Endothelial cell of umbilical vein (primary cell): ENCODE measurements at regions not wholly inside any gene's neighbourhood (a gene's known extent, or its start where the extent isn't known, plus 50 kb on each side); places are given as distances from the start of the nearest gene placed in this dataset.

Source experiments
- BruUV-seq: library from RNA; stranded (reverse); fragments of 400-500 nt; replicated peaks from 2 replicates; lab custom pipeline; 2021; lab: Mats Ljungman, UMichigan
- CTCF ChIA-PET: fragments of 300-600, 350-600 bp; sonication (Branson Sonifier 250); formaldehyde crosslinking; loops from one replicate; lab custom pipeline; 2021; ENCODE audit warnings: antibody characterized with exemption, inconsistent platforms; lab: Charles Lee
- POLR2A ChIA-PET: fragments of 300-600, 350-600 bp; sonication (Branson Sonifier 250); formaldehyde crosslinking; loops from one replicate; lab custom pipeline; 2021; ENCODE audit warnings: antibody characterized with exemption, inconsistent platforms; lab: Charles Lee
- DNase-seq: peaks from one replicate; pipeline ENCODE4 v3.0.0-alpha.2; 2011; ENCODE audit warnings: low read depth, low spot score
- FAIRE-seq: peaks from 2 replicates; lab custom pipeline; 2011; peaks lifted over from hg19 to GRCh38; lab: Jason Lieb, UNC
- H2AFZ ChIP-seq: 2 replicates; pipeline ENCODE4 v1.6.0; 2012; ENCODE audit warnings: low read depth, low read length, control low read depth, inconsistent platforms
- H3K27ac ChIP-seq: 2 replicates; pipeline ENCODE4 v1.5.1; 2011; ENCODE audit warnings: low read depth, mild to moderate bottlenecking, control low read depth, low read length, moderate library complexity; ENCODE audit not compliant: insufficient read depth
- H3K27me3 ChIP-seq, 2 experiments: 2 replicates each; pipeline versions ENCODE4 v1.6.0 to v1.6.1; 2011; ENCODE audit warnings: low read length in 2 of 2, mixed read lengths in 1 of 2; ENCODE audit not compliant: control insufficient read depth in 2 of 2, insufficient read depth in 2 of 2
- H3K36me3 ChIP-seq, 2 experiments: 2 replicates in 1 of 2; 3 replicates in 1 of 2; pipeline ENCODE4 v1.5.1; 2011; ENCODE audit warnings: low read length in 2 of 2, mild to moderate bottlenecking in 1 of 2, moderate library complexity in 1 of 2; ENCODE audit not compliant: control insufficient read depth in 2 of 2, insufficient read depth in 2 of 2; ENCODE audit errors: extremely low read depth in 1 of 2
- H3K4me1 ChIP-seq: 3 replicates; pipeline ENCODE4 v1.5.1; 2011; ENCODE audit warnings: mild to moderate bottlenecking, low read length; ENCODE audit not compliant: control insufficient read depth, insufficient read depth; ENCODE audit errors: extremely low read depth
- H3K4me2 ChIP-seq: 2 replicates; pipeline ENCODE4 v1.6.1; 2011; ENCODE audit warnings: low read length, control low read depth, mixed read lengths; ENCODE audit not compliant: insufficient read depth
- H3K4me3 ChIP-seq, 3 experiments: fragments of 200-600 bp in 1 of 3; sonication (generic), shearing (Covaris generic) in 1 of 3; replicated peaks in 1 of 3; 2 replicates each; pipeline ENCODE4 v1.5.1; 2011 to 2016; ENCODE audit warnings: control low read depth in 3 of 3, low read length in 3 of 3, mild to moderate bottlenecking in 2 of 3, inconsistent platforms in 1 of 3, low read depth in 1 of 3, moderate library complexity in 1 of 3; ENCODE audit not compliant: insufficient read depth in 1 of 3
- H3K79me2 ChIP-seq: 2 replicates; pipeline ENCODE4 v1.6.0; 2012; ENCODE audit warnings: low read length, inconsistent platforms; ENCODE audit not compliant: control insufficient read depth, insufficient read depth
- H3K9ac ChIP-seq: replicated peaks from 2 replicates; pipeline ENCODE3; 2011; ENCODE audit warnings: low read length, control low read depth; ENCODE audit not compliant: insufficient read depth; ENCODE audit errors: extremely low read depth
- H3K9me1 ChIP-seq: replicated peaks from 3 replicates; pipeline ENCODE4 v1.6.0; 2011; ENCODE audit warnings: mild to moderate bottlenecking, low read length; ENCODE audit not compliant: control insufficient read depth, insufficient read depth; ENCODE audit errors: extremely low read depth
- H3K9me3 ChIP-seq: replicated peaks from 2 replicates; pipeline ENCODE4 v1.5.1; 2012; ENCODE audit warnings: low read length, inconsistent platforms; ENCODE audit not compliant: control insufficient read depth, insufficient read depth
- H4K20me1 ChIP-seq: replicated peaks from 2 replicates; pipeline ENCODE3; 2011; ENCODE audit warnings: mild to moderate bottlenecking, low read length; ENCODE audit not compliant: control insufficient read depth, insufficient read depth; ENCODE audit errors: extremely low read depth
- CTCF ChIP-seq, 2 donors: IDR thresholded peaks; 1 replicate in 1 of 2; 2 replicates in 1 of 2; pipeline ENCODE4 v1.5.1; 2011; ENCODE audit warnings: low read length in 2 of 2, mild to moderate bottlenecking in 2 of 2, moderate library complexity in 2 of 2, control low read depth in 1 of 2, inconsistent platforms in 1 of 2, low read depth in 1 of 2; ENCODE audit not compliant: insufficient read depth in 1 of 2; ENCODE audit errors: extremely low read depth in 1 of 2
- EZH2 ChIP-seq: IDR thresholded peaks from 2 replicates; pipeline ENCODE4 v1.6.1; 2012; ENCODE audit warnings: borderline replicate concordance, low read depth, mild to moderate bottlenecking, moderate library complexity, low read length, inconsistent platforms; ENCODE audit not compliant: severe bottlenecking
- FOS ChIP-seq: IDR thresholded peaks from 2 replicates; pipeline ENCODE4 v1.6.1; 2011; ENCODE audit warnings: mild to moderate bottlenecking, low read length, moderate library complexity, borderline replicate concordance; ENCODE audit not compliant: insufficient read depth
- GATA2 ChIP-seq: IDR thresholded peaks from 2 replicates; pipeline ENCODE4 v1.7.0; 2011; ENCODE audit warnings: low read depth, mild to moderate bottlenecking, moderate library complexity, mixed read lengths, low read length; ENCODE audit not compliant: insufficient read length, insufficient read depth
- JUN ChIP-seq: IDR thresholded peaks from 2 replicates; pipeline ENCODE4 v1.6.1; 2011; ENCODE audit warnings: borderline replicate concordance, low read depth; ENCODE audit not compliant: insufficient read length, insufficient read depth
- MAX ChIP-seq: IDR thresholded peaks from 2 replicates; pipeline ENCODE4 v1.6.1; 2011; ENCODE audit not compliant: insufficient read depth, insufficient read length
- MYC ChIP-seq: IDR thresholded peaks from one replicate; pipeline ENCODE4 v1.6.1; 2011; ENCODE audit warnings: mild to moderate bottlenecking, low read depth, low read length
- POLR2A ChIP-seq: IDR thresholded peaks from 2 replicates; pipeline ENCODE4 v1.6.1; 2012; ENCODE audit warnings: low read depth, mild to moderate bottlenecking, control low read depth, low read length
- POLR2AphosphoS5 ChIP-seq: IDR thresholded peaks from 2 replicates; pipeline ENCODE4 v1.6.1; 2012; ENCODE audit warnings: low read depth, mild to moderate bottlenecking, control low read depth, low read length, moderate library complexity; ENCODE audit not compliant: insufficient read depth
- dilution Hi-C: fragments of 300-500 bp; cut with MboI; formaldehyde crosslinking; loops from one replicate; pipeline ENCODE4 v1.15.0; 2019; ENCODE audit warnings: low sequenced_read_pairs; ENCODE audit not compliant: extremely low pct_ligation_motif_present
- intact Hi-C: fragments of 100-400 bp; cut with micrococcal nuclease; formaldehyde crosslinking; loops from one replicate; pipeline ENCODE4 v1.10.0; 2022

GRCh38 chr1:78373676-78374075, 117.1 kb upstream of the PTGFR start:
- Histone ChIP-seq H3K9me3 (no peaks in the 10 kb centered on the region), H3K27ac (no peak overlapping the region), H4K20me1 (no peaks in the 10 kb centered on the region), H3K4me3 (no peak overlapping the region), H3K4me2 (no peak overlapping the region), H3K4me1 (no peaks in the 10 kb centered on the region), H2AFZ (no peak overlapping the region), H3K9me1 (no peaks in the 10 kb centered on the region), H3K27me3 (peaks cover 0 to 4% of the 10 kb centered on the region in 2 experiments), H3K36me3 (no peaks in the 10 kb centered on the region), H3K79me2 (no peaks in the 10 kb centered on the region), H3K9ac (no peak overlapping the region)
- dilution Hi-C loops (no loop called here), intact Hi-C loops (no loop called here)
- ChIA-PET POLR2A (no interaction called here), CTCF (interaction anchor here (1.5 kb wide), 1 partner anchor 40 kb away, joined by 3 read pairs; no protein-coding TSS in a partner anchor)
- BruUV-seq, result no TSS peak
- FAIRE-seq (no peak), DNase-seq (no peak)
- TF ChIP-seq POLR2A (no peak), EZH2 (no peak), POLR2AphosphoS5 (no peak), FOS (no peak), MYC (no peak), GATA2 (no peak)

- intact Hi-C loops (no loop called here), dilution Hi-C loops (no loop called here)
- Histone ChIP-seq H3K27ac (no peak overlapping the region), H3K4me3 (no peak overlapping the region), H3K9me1 (no peaks in the 10 kb centered on the region), H3K36me3 (no peaks in the 10 kb centered on the region), H3K4me1 (no peaks in the 10 kb centered on the region), H3K9me3 (no peaks in the 10 kb centered on the region), H3K4me2 (no peak overlapping the region), H3K79me2 (no peaks in the 10 kb centered on the region), H2AFZ (no peak overlapping the region), H3K9ac (no peak overlapping the region), H4K20me1 (no peaks in the 10 kb centered on the region), H3K27me3 (peaks cover 2 to 4% of the 10 kb centered on the region in 2 experiments)
- ChIA-PET POLR2A (no interaction called here), CTCF (interaction anchor here (1.0 kb wide), 1 partner anchor 10 kb away, joined by 3 read pairs; no protein-coding TSS in a partner anchor)
- no peak for TF ChIP-seq MAX
- no peak for TF ChIP-seq EZH2
- no peak for TF ChIP-seq CTCF (IDR thresholded peaks at IDR 0.05; ENCODE audit: extremely low read depth in 1 of 2, insufficient read depth in 1 of 2, low read depth in 1 of 2, low read length in 2 of 2)
- TF ChIP-seq MYC, result no peak
- no peak for TF ChIP-seq JUN
- no peak for TF ChIP-seq POLR2A
- no peak for TF ChIP-seq FOS
- TF ChIP-seq GATA2, result no peak
- TF ChIP-seq POLR2AphosphoS5, result no peak
- no TSS peak for BruUV-seq
- no peak for FAIRE-seq
- no peak for DNase-seq
These were observed 114.8 kb upstream of the PTGFR start for GRCh38 chr1:78375996-78376395.
